K562 (cell line): ENCODE measurements at regions not wholly inside any gene's neighbourhood (a gene's known extent, or its start where the extent isn't known, plus 50 kb on each side); places are given as distances from the start of the nearest gene placed in this dataset.

Experiments used
- ATAC-seq: fragments of 200-7000 bp; cut with Tn5 transposase; 3 replicates; pipeline ENCODE4 v1.9.1; 2020; ENCODE audit warnings: moderate library complexity
- BruUV-seq: library from RNA; stranded (reverse); fragments of 400-500 nt; replicated peaks from 2 replicates; lab custom pipeline; 2021; lab: Mats Ljungman, UMichigan
- CTCF ChIA-PET: fragments of 300-600 bp; formaldehyde crosslinking; extraction: SDS; loops from one replicate; lab custom pipeline; 2021; ENCODE audit warnings: low intra/inter-chr PET ratio; lab: Yijun Ruan, JAX
- POLR2A ChIA-PET: fragments of 300-600, 350-650 bp; sonication (Branson Sonifier 250); formaldehyde crosslinking; extraction: SDS; loops from one replicate; lab custom pipeline; 2021; ENCODE audit warnings: antibody characterized with exemption, inconsistent platforms; lab: Yijun Ruan, JAX
- DNase-seq, 4 experiments: peaks; one replicate each; pipeline versions ENCODE4 v3.0.0 to v3.0.0-alpha.2; 2011 to 2018; ENCODE audit warnings: low spot score in 3 of 4, mixed read lengths in 3 of 4; ENCODE audit errors: extremely low read depth in 1 of 4
- FAIRE-seq: peaks from 2 replicates; lab custom pipeline; 2011; peaks lifted over from hg19 to GRCh38; lab: Jason Lieb, UNC
- H2AFZ ChIP-seq: 2 replicates; pipeline ENCODE4 v1.6.0; 2011; ENCODE audit warnings: low read depth, low read length, control low read depth, inconsistent platforms
- H3K27ac ChIP-seq: fragments of 200-600 bp; 3 replicates; pipeline ENCODE4 v1.8.0; 2011; ENCODE audit warnings: low read depth, mild to moderate bottlenecking, control low read depth, inconsistent platforms, low read length, moderate library complexity, mixed read lengths; ENCODE audit errors: extremely low read depth
- H3K27me3 ChIP-seq, 2 experiments: fragments of 300-600 bp in 1 of 2; 2 replicates in 1 of 2; 3 replicates in 1 of 2; pipeline versions ENCODE4 v1.6.0 to v1.8.0; 2011; ENCODE audit warnings: inconsistent platforms in 2 of 2, low read length in 2 of 2, mild to moderate bottlenecking in 1 of 2, mixed read lengths in 1 of 2, moderate library complexity in 1 of 2; ENCODE audit not compliant: control insufficient read depth in 2 of 2, insufficient read depth in 2 of 2
- H3K36me3 ChIP-seq: fragments of 300-600 bp; 3 replicates; pipeline ENCODE4 v1.8.0; 2011; ENCODE audit warnings: mild to moderate bottlenecking, low read length, inconsistent platforms; ENCODE audit not compliant: control insufficient read depth, insufficient read depth
- H3K4me1 ChIP-seq, 2 experiments: fragments of 200-600 bp in 1 of 2; replicated peaks in 1 of 2; 2 replicates in 1 of 2; 3 replicates in 1 of 2; pipeline versions ENCODE4 v1.5.1 to v1.8.0; 2011; ENCODE audit warnings: inconsistent platforms in 2 of 2, low read length in 2 of 2, mild to moderate bottlenecking in 1 of 2, mixed read lengths in 1 of 2, moderate library complexity in 1 of 2; ENCODE audit not compliant: control insufficient read depth in 2 of 2, insufficient read depth in 2 of 2
- H3K4me2 ChIP-seq: 2 replicates; pipeline ENCODE4 v1.6.1; 2011; ENCODE audit warnings: low read length, control low read depth, inconsistent platforms, mixed read lengths; ENCODE audit not compliant: insufficient read depth
- H3K4me3 ChIP-seq: fragments of 200-600 bp; sonication (generic), shearing (Covaris generic); 2 replicates; pipeline ENCODE4 v1.5.1; 2016; ENCODE audit warnings: control low read depth, inconsistent platforms
- H3K79me2 ChIP-seq: fragments of 200-600 bp; 3 replicates; pipeline ENCODE4 v1.8.0; 2011; ENCODE audit warnings: low read length, inconsistent platforms; ENCODE audit not compliant: control insufficient read depth, insufficient read depth
- H3K9ac ChIP-seq, 2 experiments: 2 replicates each; pipeline versions ENCODE4 v1.6.0 to v1.6.1; 2011; ENCODE audit warnings: low read depth in 2 of 2, low read length in 2 of 2, control low read depth in 1 of 2, inconsistent platforms in 1 of 2, mild to moderate bottlenecking in 1 of 2, mixed read lengths in 1 of 2; ENCODE audit not compliant: insufficient read depth in 1 of 2
- H3K9me1 ChIP-seq: one replicate; pipeline ENCODE4 v1.6.0; 2011; ENCODE audit warnings: inconsistent platforms, mild to moderate bottlenecking, low read length, moderate library complexity; ENCODE audit not compliant: control insufficient read depth, insufficient read depth
- H3K9me3 ChIP-seq: replicated peaks from 2 replicates; pipeline ENCODE4 v1.5.1; 2011; ENCODE audit warnings: low read depth, low read length, inconsistent platforms; ENCODE audit not compliant: control insufficient read depth, insufficient read depth
- H4K20me1 ChIP-seq: replicated peaks from 2 replicates; pipeline ENCODE4 v1.6.1; 2011; ENCODE audit warnings: low read length, inconsistent platforms, mixed read lengths; ENCODE audit not compliant: control insufficient read depth, insufficient read depth
- ARID1B ChIP-seq: fragments of 450-650 bp; IDR thresholded peaks from 2 replicates; pipeline ENCODE4 v1.6.1; 2016; ENCODE audit warnings: antibody characterized with exemption, mild to moderate bottlenecking, inconsistent platforms
- BDP1 ChIP-seq: IDR thresholded peaks from 3 replicates; pipeline ENCODE4 v1.6.1; 2011; ENCODE audit not compliant: insufficient read length, insufficient read depth
- NCOA1 ChIP-seq: fragments of 450-650 bp; IDR thresholded peaks from 2 replicates; pipeline ENCODE4 v1.6.1; 2016; ENCODE audit warnings: low read depth
- RAD21 ChIP-seq, 2 experiments: fragments of 250-450 bp in 1 of 2; fragments of 450-650 bp in 1 of 2; sonication (Bioruptor Pico) in 1 of 2; formaldehyde crosslinking in 1 of 2; IDR thresholded peaks in 1 of 2; conservative IDR thresholded peaks in 1 of 2; 2 replicates each; pipeline versions ENCODE4 v1.4.0 to v1.8.0; 2020 to 2022; ENCODE audit warnings: mild to moderate bottlenecking in 2 of 2, moderate library complexity in 1 of 2
- RFX7 ChIP-seq: fragments of 250-450 bp; sonication (Bioruptor Pico); IDR thresholded peaks from 2 replicates; pipeline ENCODE4 v1.5.1; 2021; ENCODE audit warnings: mild to moderate bottlenecking
- ZBED1 ChIP-seq: IDR thresholded peaks from 2 replicates; pipeline ENCODE4 v1.6.1; 2014
- ZFX ChIP-seq: sonication (generic); formaldehyde crosslinking; IDR thresholded peaks from 2 replicates; pipeline ENCODE4 v1.8.0; 2022; ENCODE audit warnings: mild to moderate bottlenecking, missing genetic modification reagents, moderate library complexity
- ZNF239 ChIP-seq: fragments of 250-450 bp; sonication (Bioruptor Pico); IDR thresholded peaks from 2 replicates; pipeline ENCODE4 v1.4.0; 2020; ENCODE audit warnings: mild to moderate bottlenecking
- ZNF584 ChIP-seq: fragments of 200-800 bp; sonication (Bioruptor generic); IDR thresholded peaks from 2 replicates; pipeline ENCODE4 v1.6.1; 2016; ENCODE audit warnings: low read depth, mild to moderate bottlenecking, missing genetic modification characterization, missing compliant biosample characterization
- WGBS: fragments of 100-300 bp; shearing (Covaris generic); methylation state at CpG from one replicate; pipeline ENCODE4 v1.1.6; 2016; ENCODE audit warnings: low coverage, mixed read lengths; ENCODE audit not compliant: insufficient coverage; ENCODE audit errors: missing lambda C conversion rate; 5-methylcytosine and 5-hydroxymethylcytosine counted together
- in situ Hi-C: fragments of 300-500 bp; cut with MboI; formaldehyde crosslinking; loops from 4 replicates; pipeline ENCODE4 v1.15.0; 2018; ENCODE audit warnings: inconsistent platforms, mixed read lengths
- intact Hi-C: fragments of 100-400 bp; cut with micrococcal nuclease; formaldehyde crosslinking; loops from 2 replicates; pipeline ENCODE4 v1.14.2; 2022
- TF ChIP-seq, protein P1 (sequence below): fragments of 450-650 bp; IDR thresholded peaks from one replicate; pipeline ENCODE4 v1.6.1; 2018; ENCODE audit warnings: mild to moderate bottlenecking, moderate library complexity; ENCODE audit not compliant: partially characterized antibody
- TF ChIP-seq, protein P2 (sequence below): conservative IDR thresholded peaks from 2 replicates; pipeline ENCODE4 v1.6.1; 2011; ENCODE audit warnings: low read depth, mild to moderate bottlenecking, low read length; ENCODE audit not compliant: control insufficient read depth
- TF ChIP-seq, protein P3 (sequence below): sonication (generic); formaldehyde crosslinking; IDR thresholded peaks from 2 replicates; pipeline ENCODE4 v1.4.0; 2020; ENCODE audit warnings: mild to moderate bottlenecking, missing genetic modification reagents

DNA sequence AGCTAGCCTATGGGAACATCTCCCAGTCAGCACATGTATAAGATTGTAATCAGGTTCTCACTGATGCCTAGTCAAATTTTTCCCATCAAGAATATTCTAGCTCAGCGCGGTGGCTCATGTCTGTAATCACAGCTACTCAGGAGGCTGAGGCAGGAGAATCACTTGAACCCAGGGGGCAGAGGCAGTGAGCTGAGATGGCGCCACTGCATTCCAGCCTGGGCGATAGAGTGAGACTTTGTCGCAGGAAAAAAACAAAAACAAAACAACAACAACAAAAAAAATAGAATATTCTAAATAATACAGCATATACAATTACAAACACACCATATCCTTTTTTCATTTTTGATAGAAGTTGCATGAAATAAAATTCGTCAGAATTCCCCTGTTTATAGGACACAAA is 67.5 kb upstream of the MYCN start:
- Histone ChIP-seq H3K9me3 (no peaks in the 10 kb centered on the region), H2AFZ (no peak overlapping the region), H3K4me2 (no peak overlapping the region), H3K27me3 (peaks cover 0 to 5% of the 10 kb centered on the region in 2 experiments; a peak in 1 of 5 replicates), H3K4me1 (no peaks in the 10 kb centered on the region), H3K36me3 (no peaks in the 10 kb centered on the region), H3K4me3 (no peak overlapping the region), H3K9ac (no peak overlapping the region), H3K79me2 (no peaks in the 10 kb centered on the region), H3K9me1 (no peaks in the 10 kb centered on the region), H3K27ac (no peak overlapping the region), H4K20me1 (no peaks in the 10 kb centered on the region)
- intact Hi-C loops (no loop called here), in situ Hi-C loops (no loop called here)
- no peak for DNase-seq
- TF ChIP-seq, protein P1, sequence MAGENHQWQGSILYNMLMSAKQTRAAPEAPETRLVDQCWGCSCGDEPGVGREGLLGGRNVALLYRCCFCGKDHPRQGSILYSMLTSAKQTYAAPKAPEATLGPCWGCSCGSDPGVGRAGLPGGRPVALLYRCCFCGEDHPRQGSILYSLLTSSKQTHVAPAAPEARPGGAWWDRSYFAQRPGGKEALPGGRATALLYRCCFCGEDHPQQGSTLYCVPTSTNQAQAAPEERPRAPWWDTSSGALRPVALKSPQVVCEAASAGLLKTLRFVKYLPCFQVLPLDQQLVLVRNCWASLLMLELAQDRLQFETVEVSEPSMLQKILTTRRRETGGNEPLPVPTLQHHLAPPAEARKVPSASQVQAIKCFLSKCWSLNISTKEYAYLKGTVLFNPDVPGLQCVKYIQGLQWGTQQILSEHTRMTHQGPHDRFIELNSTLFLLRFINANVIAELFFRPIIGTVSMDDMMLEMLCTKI: no peak
- CTCF ChIA-PET: no interaction called here
- ATAC-seq: no peak
- POLR2A ChIA-PET: interaction anchor here (0.7 kb wide), 1 partner anchor 15 kb away, joined by 3 read pairs; no protein-coding TSS in a partner anchor
- WGBS: 4% methylated on average over 6 of the region's 6 CpGs
- no peak for FAIRE-seq
- BruUV-seq: no TSS peak

DNA sequence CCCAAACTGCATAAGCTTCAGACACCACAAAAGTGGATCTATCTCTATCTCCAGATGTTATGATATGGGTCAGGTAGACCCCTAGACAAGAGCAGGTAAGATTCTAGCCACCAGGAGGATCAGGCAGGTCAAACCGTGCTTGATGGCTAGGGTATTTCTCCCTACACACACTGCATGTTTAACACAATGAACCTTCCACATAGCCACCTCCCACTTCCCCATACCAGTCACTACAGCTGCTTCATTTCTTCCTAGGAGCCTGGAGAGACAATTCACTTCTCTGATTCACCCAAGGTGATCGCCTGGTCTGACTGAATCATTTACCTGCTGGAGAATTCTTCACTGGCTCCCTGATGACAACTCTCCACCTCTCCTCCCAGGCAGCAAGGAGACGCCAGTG is 66.0 kb upstream of the MYCN start:
- BruUV-seq: no TSS peak
- Histone ChIP-seq H3K79me2 (no peaks in the 10 kb centered on the region), H3K27me3 (peaks cover 0 to 5% of the 10 kb centered on the region in 2 experiments; a peak in 1 of 5 replicates), H3K9ac (no peak overlapping the region), H3K4me1 (no peaks in the 10 kb centered on the region), H4K20me1 (no peaks in the 10 kb centered on the region), H3K4me3 (no peak overlapping the region), H3K9me1 (no peaks in the 10 kb centered on the region), H3K36me3 (no peaks in the 10 kb centered on the region), H3K4me2 (no peak overlapping the region), H3K27ac (no peak overlapping the region), H2AFZ (no peak overlapping the region), H3K9me3 (no peaks in the 10 kb centered on the region)
- no peak for ATAC-seq
- TF ChIP-seq ARID1B: no peak
- TF ChIP-seq NCOA1: no peak
- no peak for TF ChIP-seq ZNF239 (CRISPR knock-in tag)
- no peak for TF ChIP-seq RAD21 (CRISPR knock-in tag; conservative IDR thresholded peaks at IDR 0.05 in 1 of 2, IDR thresholded peaks at IDR 0.05 in 1 of 2)
- TF ChIP-seq ZFX (CRISPR knock-in tag): no peak
- no peak for TF ChIP-seq RFX7 (CRISPR knock-in tag)
- TF ChIP-seq, protein P2, sequence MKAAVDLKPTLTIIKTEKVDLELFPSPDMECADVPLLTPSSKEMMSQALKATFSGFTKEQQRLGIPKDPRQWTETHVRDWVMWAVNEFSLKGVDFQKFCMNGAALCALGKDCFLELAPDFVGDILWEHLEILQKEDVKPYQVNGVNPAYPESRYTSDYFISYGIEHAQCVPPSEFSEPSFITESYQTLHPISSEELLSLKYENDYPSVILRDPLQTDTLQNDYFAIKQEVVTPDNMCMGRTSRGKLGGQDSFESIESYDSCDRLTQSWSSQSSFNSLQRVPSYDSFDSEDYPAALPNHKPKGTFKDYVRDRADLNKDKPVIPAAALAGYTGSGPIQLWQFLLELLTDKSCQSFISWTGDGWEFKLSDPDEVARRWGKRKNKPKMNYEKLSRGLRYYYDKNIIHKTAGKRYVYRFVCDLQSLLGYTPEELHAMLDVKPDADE: no peak
- TF ChIP-seq ZBED1: no peak
- no peak for TF ChIP-seq ZNF584 (CRISPR knock-in tag)
- TF ChIP-seq, protein P3, sequence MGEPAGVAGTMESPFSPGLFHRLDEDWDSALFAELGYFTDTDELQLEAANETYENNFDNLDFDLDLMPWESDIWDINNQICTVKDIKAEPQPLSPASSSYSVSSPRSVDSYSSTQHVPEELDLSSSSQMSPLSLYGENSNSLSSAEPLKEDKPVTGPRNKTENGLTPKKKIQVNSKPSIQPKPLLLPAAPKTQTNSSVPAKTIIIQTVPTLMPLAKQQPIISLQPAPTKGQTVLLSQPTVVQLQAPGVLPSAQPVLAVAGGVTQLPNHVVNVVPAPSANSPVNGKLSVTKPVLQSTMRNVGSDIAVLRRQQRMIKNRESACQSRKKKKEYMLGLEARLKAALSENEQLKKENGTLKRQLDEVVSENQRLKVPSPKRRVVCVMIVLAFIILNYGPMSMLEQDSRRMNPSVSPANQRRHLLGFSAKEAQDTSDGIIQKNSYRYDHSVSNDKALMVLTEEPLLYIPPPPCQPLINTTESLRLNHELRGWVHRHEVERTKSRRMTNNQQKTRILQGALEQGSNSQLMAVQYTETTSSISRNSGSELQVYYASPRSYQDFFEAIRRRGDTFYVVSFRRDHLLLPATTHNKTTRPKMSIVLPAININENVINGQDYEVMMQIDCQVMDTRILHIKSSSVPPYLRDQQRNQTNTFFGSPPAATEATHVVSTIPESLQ (CRISPR knock-in tag): no peak
- no peak for TF ChIP-seq BDP1
- DNase-seq: no peak
- POLR2A ChIA-PET: no interaction called here
- FAIRE-seq: no peak
- WGBS: 0% methylated on average over 3 of the region's 3 CpGs
- intact Hi-C loops (no loop called here), in situ Hi-C loops (no loop called here)
- CTCF ChIA-PET: no interaction called here
